ENCODE measurements at regions not wholly inside any gene's neighbourhood (a gene's known extent, or its start where the extent isn't known, plus 50 kb on each side); places are given as distances from the start of the nearest gene placed in this dataset.
A peak's percentile ranks its signal among the peaks of the same experiment; 100 is the strongest.

DNA sequence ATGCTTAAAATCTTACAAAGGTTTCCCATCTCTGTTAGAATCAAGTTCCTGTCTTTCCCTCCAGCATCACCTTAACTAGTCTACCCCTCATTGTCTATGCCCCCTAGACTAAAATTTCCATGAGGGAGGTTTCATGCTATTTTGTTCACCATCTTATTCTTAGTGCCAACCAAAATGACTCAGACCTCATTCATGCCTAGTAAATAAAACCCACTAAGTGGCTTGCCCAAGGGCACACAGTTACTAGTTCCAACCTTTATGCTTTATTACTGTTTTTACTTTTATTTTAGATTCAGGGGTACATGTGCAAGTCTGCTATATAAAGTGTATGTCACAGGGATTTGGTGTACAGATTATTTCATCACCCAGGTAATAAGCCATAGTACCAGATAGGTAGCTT lies 469.1 kb upstream of the FAT3 start:
- Histone ChIP-seq H3K9me3 (ENCODE audit: severe bottlenecking) (no peaks in the 10 kb centered on the region), H3K4me3 (ENCODE audit: severe bottlenecking) (no peak overlapping the region), H3K36me3 (ENCODE audit: low read depth) (no peaks in the 10 kb centered on the region), H3K4me1 (ENCODE audit: insufficient read depth, poor library complexity, severe bottlenecking) (no peaks in the 10 kb centered on the region), H3K27me3 (ENCODE audit: insufficient read depth, poor library complexity, severe bottlenecking) (no peaks in the 10 kb centered on the region), H3K27ac (ENCODE audit: poor library complexity, severe bottlenecking) (no peak overlapping the region)
- no peak for DNase-seq (ENCODE audit: low spot score)
- ATAC-seq (ENCODE audit: low read depth) = no peak
- TF ChIP-seq, protein P1, sequence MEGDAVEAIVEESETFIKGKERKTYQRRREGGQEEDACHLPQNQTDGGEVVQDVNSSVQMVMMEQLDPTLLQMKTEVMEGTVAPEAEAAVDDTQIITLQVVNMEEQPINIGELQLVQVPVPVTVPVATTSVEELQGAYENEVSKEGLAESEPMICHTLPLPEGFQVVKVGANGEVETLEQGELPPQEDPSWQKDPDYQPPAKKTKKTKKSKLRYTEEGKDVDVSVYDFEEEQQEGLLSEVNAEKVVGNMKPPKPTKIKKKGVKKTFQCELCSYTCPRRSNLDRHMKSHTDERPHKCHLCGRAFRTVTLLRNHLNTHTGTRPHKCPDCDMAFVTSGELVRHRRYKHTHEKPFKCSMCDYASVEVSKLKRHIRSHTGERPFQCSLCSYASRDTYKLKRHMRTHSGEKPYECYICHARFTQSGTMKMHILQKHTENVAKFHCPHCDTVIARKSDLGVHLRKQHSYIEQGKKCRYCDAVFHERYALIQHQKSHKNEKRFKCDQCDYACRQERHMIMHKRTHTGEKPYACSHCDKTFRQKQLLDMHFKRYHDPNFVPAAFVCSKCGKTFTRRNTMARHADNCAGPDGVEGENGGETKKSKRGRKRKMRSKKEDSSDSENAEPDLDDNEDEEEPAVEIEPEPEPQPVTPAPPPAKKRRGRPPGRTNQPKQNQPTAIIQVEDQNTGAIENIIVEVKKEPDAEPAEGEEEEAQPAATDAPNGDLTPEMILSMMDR (IDR thresholded peaks at IDR 0.05; ENCODE audit: poor library complexity, severe bottlenecking) = no peak

DNA sequence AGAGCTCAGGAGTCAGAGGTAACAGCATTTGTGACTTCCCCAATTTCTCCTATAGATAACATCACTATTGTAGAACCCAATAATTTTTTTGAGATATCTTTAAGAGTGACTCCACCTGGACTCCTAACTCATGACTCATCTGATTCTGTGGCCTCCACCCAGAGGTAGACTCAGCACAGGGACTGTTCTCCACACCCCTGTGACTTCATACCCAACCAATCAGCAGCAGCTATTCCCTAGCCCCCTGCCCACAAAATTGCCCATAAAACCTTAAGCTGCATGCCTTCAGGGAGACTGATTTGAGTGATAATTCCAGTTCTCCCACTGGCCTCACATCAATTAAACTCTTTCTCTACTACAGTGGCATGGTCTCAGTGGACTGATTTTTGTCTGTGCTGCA lies 475.4 kb upstream of the FAT3 start:
- Histone ChIP-seq H3K36me3 (ENCODE audit: low read depth) (no peaks in the 10 kb centered on the region; the same call in 1 of the 2 replicates), H3K27me3 (ENCODE audit: insufficient read depth, poor library complexity, severe bottlenecking) (no peaks in the 10 kb centered on the region), H3K27ac (ENCODE audit: poor library complexity, severe bottlenecking) (no peak overlapping the region), H3K9me3 (ENCODE audit: severe bottlenecking) (no peaks in the 10 kb centered on the region), H3K4me3 (ENCODE audit: severe bottlenecking) (no peak overlapping the region), H3K4me1 (ENCODE audit: insufficient read depth, poor library complexity, severe bottlenecking) (no peaks in the 10 kb centered on the region)
- DNase-seq (ENCODE audit: low spot score) = no peak
- TF ChIP-seq, protein P1 (IDR thresholded peaks at IDR 0.05; ENCODE audit: poor library complexity, severe bottlenecking) = no peak
- peak; percentile 93 for ATAC-seq (ENCODE audit: low read depth)

DNA sequence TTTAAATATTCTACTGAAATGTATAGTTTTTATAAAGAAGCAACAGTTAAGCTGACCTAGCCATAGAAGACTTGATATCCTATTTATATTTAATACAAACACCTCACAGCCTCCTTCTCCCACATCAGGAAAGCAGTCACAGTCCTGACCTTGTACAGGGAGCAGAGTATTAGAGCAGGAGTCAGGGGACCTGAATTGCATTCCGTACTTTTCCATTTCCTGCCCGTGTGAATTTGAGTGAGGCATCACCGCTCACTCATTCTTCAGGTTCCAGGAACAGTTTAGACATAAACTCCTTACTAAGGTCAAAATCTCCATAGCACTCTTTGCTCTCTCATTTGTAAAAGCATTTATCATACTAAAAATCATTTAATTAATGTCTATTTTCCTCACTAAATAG lies 482.5 kb upstream of the FAT3 start:
- Histone ChIP-seq H3K36me3 (ENCODE audit: low read depth) (no peaks in the 10 kb centered on the region), H3K27ac (ENCODE audit: poor library complexity, severe bottlenecking) (no peak overlapping the region), H3K9me3 (ENCODE audit: severe bottlenecking) (no peaks in the 10 kb centered on the region), H3K4me3 (ENCODE audit: severe bottlenecking) (no peak overlapping the region), H3K4me1 (ENCODE audit: insufficient read depth, poor library complexity, severe bottlenecking) (no peaks in the 10 kb centered on the region), H3K27me3 (ENCODE audit: insufficient read depth, poor library complexity, severe bottlenecking) (no peaks in the 10 kb centered on the region)
- TF ChIP-seq, protein P1 (IDR thresholded peaks at IDR 0.05; ENCODE audit: poor library complexity, severe bottlenecking) = no peak
- ATAC-seq (ENCODE audit: low read depth) (no peak), DNase-seq (ENCODE audit: low spot score) (no peak)

DNA sequence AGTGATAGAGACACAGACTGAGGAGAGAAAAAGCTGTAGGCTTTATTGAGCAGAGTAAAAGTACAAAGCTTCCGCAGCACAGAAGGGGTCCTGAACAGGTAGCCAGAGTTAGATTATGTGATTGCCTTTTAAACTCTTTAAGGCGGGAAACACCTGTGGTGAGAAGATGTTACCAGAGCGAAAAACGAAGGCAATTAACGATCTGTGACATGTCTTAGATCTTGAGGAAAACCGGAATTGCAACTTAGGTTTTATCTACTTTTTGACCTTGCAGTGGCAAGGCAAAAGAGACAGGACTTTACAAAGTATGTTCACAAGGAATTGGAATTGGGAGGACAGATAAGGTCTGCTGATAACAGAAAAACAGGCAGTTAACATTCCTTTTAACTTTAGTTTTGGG lies 493.6 kb upstream of the FAT3 start:
- H3K36me3 ChIP-seq (ENCODE audit: low read depth) = no peaks in the 10 kb centered on the region
- no peaks in the 10 kb centered on the region for H3K4me1 ChIP-seq (ENCODE audit: insufficient read depth, poor library complexity, severe bottlenecking)
- H3K9me3 ChIP-seq (ENCODE audit: severe bottlenecking) = no peaks in the 10 kb centered on the region
- DNase-seq (ENCODE audit: low spot score) (no peak), ATAC-seq (ENCODE audit: low read depth) (no peak)
- no peaks in the 10 kb centered on the region for H3K27me3 ChIP-seq (ENCODE audit: insufficient read depth, poor library complexity, severe bottlenecking)
- H3K4me3 ChIP-seq (ENCODE audit: severe bottlenecking) = no peak overlapping the region
- no peak overlapping the region for H3K27ac ChIP-seq (ENCODE audit: poor library complexity, severe bottlenecking)
- TF ChIP-seq, protein P1 (IDR thresholded peaks at IDR 0.05; ENCODE audit: poor library complexity, severe bottlenecking) = no peak

DNA sequence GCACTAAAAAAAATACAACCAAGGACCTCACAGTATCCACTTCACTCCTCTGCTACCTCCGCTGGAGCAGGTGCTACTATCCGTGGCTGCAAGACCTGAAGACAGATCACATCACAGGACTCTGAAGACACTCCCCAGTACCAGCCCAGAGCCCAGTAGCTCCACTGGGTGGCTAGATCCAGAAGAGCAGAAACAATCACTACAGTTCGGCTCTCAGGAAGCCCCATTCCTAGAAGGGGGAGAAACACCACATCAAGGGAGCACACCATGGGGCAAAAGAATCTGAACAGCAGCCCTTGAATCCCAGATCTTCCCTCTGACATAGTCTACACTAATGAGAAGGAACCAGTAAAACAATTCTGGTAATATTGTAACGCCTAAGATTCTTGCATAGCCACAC lies 494.0 kb upstream of the FAT3 start:
- ATAC-seq (ENCODE audit: low read depth) (no peak), DNase-seq (ENCODE audit: low spot score) (no peak)
- no peaks in the 10 kb centered on the region for H3K9me3 ChIP-seq (ENCODE audit: severe bottlenecking)
- H3K4me3 ChIP-seq (ENCODE audit: severe bottlenecking) = no peak overlapping the region
- no peaks in the 10 kb centered on the region for H3K36me3 ChIP-seq (ENCODE audit: low read depth)
- TF ChIP-seq, protein P1 (IDR thresholded peaks at IDR 0.05; ENCODE audit: poor library complexity, severe bottlenecking) = no peak
- H3K27ac ChIP-seq (ENCODE audit: poor library complexity, severe bottlenecking) = no peak overlapping the region
- no peaks in the 10 kb centered on the region for H3K4me1 ChIP-seq (ENCODE audit: insufficient read depth, poor library complexity, severe bottlenecking)
- no peaks in the 10 kb centered on the region for H3K27me3 ChIP-seq (ENCODE audit: insufficient read depth, poor library complexity, severe bottlenecking)
